Kidney (tissue), 13 donors: ENCODE measurements at regions not wholly inside any gene's neighbourhood (a gene's known extent, or its start where the extent isn't known, plus 50 kb on each side); places are given as distances from the start of the nearest gene placed in this dataset.

Experiments used
- DNase-seq, 5 donors: peaks; one replicate each; pipeline ENCODE4 v3.0.0-alpha.2; 2013 to 2020
- FAIRE-seq: peaks from 2 replicates; lab custom pipeline; 2012; peaks lifted over from hg19 to GRCh38; lab: Jason Lieb, UNC
- H3K27ac ChIP-seq, 2 donors: one replicate each; pipeline ENCODE4 v1.7.0; 2013; ENCODE audit warnings: low read depth in 2 of 2, low read length in 2 of 2, inconsistent platforms in 1 of 2
- H3K27me3 ChIP-seq: one replicate; pipeline ENCODE4 v1.7.1; 2013; ENCODE audit warnings: low read length, inconsistent platforms; ENCODE audit not compliant: control insufficient read depth, insufficient read depth
- H3K36me3 ChIP-seq, 3 donors: one replicate each; pipeline versions ENCODE4 v1.7.0 to v1.7.1; 2013; ENCODE audit warnings: low read length in 3 of 3, control low read depth in 1 of 3, inconsistent platforms in 1 of 3; ENCODE audit not compliant: insufficient read depth in 3 of 3, control insufficient read depth in 2 of 3
- H3K4me1 ChIP-seq, 3 donors: one replicate each; pipeline versions ENCODE4 v1.7.0 to v1.7.1; 2013; ENCODE audit warnings: low read length in 3 of 3, inconsistent platforms in 1 of 3, low read depth in 1 of 3; ENCODE audit not compliant: control insufficient read depth in 2 of 3, insufficient read depth in 2 of 3
- H3K4me3 ChIP-seq, 3 donors: one replicate each; pipeline versions ENCODE4 v1.7.0 to v1.8.1; 2013; ENCODE audit warnings: low read length in 3 of 3, control low read depth in 1 of 3, inconsistent platforms in 1 of 3
- H3K9ac ChIP-seq, 3 donors: one replicate each; pipeline versions ENCODE4 v1.7.0 to v1.7.1; 2013; ENCODE audit warnings: low read length in 3 of 3, control low read depth in 1 of 3, inconsistent platforms in 1 of 3
- H3K9me3 ChIP-seq, 3 donors: one replicate each; pipeline versions ENCODE4 v1.7.0 to v1.7.1; 2013; ENCODE audit warnings: low read length in 3 of 3, control low read depth in 1 of 3, inconsistent platforms in 1 of 3; ENCODE audit not compliant: control insufficient read depth in 2 of 3, insufficient read depth in 1 of 3
- intact Hi-C: fragments of 100-400 bp; cut with DNase I; formaldehyde crosslinking; loops from one replicate; pipeline ENCODE4 v1.11.1; 2022
- TF ChIP-seq, protein P1 (sequence below): IDR thresholded peaks from 3 replicates; pipeline ENCODE4 v1.5.1; 2012; ENCODE audit warnings: mild to moderate bottlenecking, moderate library complexity, borderline replicate concordance; ENCODE audit not compliant: insufficient read depth; ENCODE audit errors: extremely low read depth
- donor health status: control.
- donor health status: control.
- donor health status: control.
- donor health status: control.
- donor health status: control.
- donor health status: DM: yes; HTN: yes; CAD: no.
- donor health status: Normal renal cell carcinoma (clear cell type).

DNA sequence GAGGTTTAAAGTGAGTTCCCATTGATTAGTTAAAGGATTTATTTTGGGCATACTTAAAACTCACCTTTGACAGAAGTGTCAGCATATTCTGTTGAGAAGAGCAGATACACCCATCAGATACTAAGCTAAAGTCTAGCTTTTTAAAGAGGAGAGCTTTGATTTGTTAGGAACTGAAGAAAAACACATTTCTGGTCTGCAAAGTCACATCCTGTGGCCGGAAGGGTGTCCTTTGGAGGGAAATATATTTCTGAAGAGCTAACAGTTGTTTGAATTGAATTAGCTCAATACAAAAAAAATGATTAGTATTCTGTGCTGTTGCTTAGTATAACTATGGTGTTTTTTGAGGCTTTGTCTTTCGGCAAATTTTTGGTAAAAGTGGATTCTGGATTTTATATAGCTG, 302.7 kb downstream of the RFPL4B start:
- intact Hi-C loops, result no loop called here
- H3K27ac ChIP-seq, result no peak overlapping the region
- H3K27me3 ChIP-seq, result no peaks in the 10 kb centered on the region
- no peaks in the 10 kb centered on the region for H3K4me1 ChIP-seq
- DNase-seq (no peak), FAIRE-seq (no peak)
- no peak overlapping the region for H3K4me3 ChIP-seq
- TF ChIP-seq, protein P1, sequence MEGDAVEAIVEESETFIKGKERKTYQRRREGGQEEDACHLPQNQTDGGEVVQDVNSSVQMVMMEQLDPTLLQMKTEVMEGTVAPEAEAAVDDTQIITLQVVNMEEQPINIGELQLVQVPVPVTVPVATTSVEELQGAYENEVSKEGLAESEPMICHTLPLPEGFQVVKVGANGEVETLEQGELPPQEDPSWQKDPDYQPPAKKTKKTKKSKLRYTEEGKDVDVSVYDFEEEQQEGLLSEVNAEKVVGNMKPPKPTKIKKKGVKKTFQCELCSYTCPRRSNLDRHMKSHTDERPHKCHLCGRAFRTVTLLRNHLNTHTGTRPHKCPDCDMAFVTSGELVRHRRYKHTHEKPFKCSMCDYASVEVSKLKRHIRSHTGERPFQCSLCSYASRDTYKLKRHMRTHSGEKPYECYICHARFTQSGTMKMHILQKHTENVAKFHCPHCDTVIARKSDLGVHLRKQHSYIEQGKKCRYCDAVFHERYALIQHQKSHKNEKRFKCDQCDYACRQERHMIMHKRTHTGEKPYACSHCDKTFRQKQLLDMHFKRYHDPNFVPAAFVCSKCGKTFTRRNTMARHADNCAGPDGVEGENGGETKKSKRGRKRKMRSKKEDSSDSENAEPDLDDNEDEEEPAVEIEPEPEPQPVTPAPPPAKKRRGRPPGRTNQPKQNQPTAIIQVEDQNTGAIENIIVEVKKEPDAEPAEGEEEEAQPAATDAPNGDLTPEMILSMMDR, result no peak
- no peak overlapping the region for H3K9ac ChIP-seq
- no peaks in the 10 kb centered on the region for H3K9me3 ChIP-seq
- H3K36me3 ChIP-seq, result no peaks in the 10 kb centered on the region

DNA sequence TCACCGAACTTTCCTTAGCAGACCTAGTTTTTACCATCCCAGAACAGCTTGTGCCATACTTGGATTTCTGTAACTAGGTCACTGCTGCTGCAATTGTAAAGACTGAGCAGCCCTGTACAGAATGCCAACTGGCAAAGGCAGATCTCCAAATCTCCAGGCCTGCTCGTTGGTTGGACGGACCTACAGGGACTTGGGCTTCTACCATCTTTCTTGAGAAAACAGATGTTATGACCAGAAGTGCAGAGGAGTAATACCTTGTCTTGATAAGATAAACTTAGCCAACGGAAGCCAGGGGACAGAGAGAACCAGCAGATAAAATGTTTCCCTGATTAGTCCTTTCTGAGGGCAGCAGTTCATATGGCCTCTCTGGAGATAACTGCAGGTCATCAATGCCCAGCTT, 304.1 kb downstream of the RFPL4B start:
- no peak overlapping the region for H3K4me3 ChIP-seq
- H3K9me3 ChIP-seq, result no peaks in the 10 kb centered on the region
- H3K27ac ChIP-seq, result no peak overlapping the region
- no peaks in the 10 kb centered on the region for H3K27me3 ChIP-seq
- DNase-seq (no peak), FAIRE-seq (no peak)
- H3K9ac ChIP-seq, result no peak overlapping the region
- H3K4me1 ChIP-seq, result no peaks in the 10 kb centered on the region
- intact Hi-C loops, result no loop called here
- TF ChIP-seq, protein P1, result no peak
- H3K36me3 ChIP-seq, result no peaks in the 10 kb centered on the region

DNA sequence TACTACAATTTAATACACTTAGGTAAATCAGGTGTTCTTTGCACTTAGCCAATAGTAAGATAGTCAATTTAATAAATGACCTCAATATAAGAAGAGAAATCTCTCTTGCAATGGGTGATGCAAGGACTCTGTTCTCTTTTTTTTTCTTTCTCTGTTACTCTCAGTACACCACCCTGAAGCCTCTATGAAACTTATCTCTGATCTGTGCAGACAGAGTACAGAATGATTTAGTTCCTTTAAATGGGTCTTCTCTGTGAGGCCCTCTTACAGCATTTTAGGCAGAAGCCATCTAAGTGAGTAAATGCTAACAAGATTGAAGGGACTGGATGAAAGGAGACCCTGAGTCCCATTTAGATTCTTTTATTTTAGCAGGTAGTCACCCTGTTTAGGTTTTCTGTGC, 312.8 kb downstream of the RFPL4B start:
- H3K9me3 ChIP-seq, result no peaks in the 10 kb centered on the region
- FAIRE-seq, result no peak
- no peaks in the 10 kb centered on the region for H3K27me3 ChIP-seq
- H3K36me3 ChIP-seq, result no peaks in the 10 kb centered on the region
- H3K4me3 ChIP-seq, result no peak overlapping the region
- TF ChIP-seq, protein P1, result no peak
- no peaks in the 10 kb centered on the region for H3K4me1 ChIP-seq
- H3K9ac ChIP-seq, result no peak overlapping the region
- no peak for DNase-seq
- intact Hi-C loops, result no loop called here
- no peak overlapping the region for H3K27ac ChIP-seq

DNA sequence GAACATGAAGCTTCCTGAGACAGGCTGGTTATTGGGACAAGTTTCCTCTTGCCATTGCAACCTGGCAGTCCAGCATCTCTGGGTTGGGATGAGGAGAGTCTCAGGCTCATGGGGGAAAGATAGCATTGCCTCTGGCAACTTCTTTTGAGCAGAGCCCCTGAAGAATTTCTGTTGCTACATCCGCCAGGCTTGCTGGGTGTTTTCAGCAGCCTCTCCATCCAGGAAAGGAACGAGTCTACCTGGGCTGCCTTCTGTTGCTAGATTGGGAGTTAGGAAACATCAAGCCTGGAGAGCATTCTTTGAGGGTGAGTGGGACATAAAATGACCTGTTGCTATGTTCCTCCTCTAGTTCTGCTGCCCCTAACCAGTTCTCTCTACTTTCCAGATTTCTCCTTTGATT, 313.5 kb downstream of the RFPL4B start:
- Histone ChIP-seq H3K27me3 (no peaks in the 10 kb centered on the region), H3K27ac (no peak overlapping the region), H3K4me3 (no peak overlapping the region), H3K9me3 (no peaks in the 10 kb centered on the region), H3K9ac (no peak overlapping the region), H3K4me1 (no peaks in the 10 kb centered on the region), H3K36me3 (no peaks in the 10 kb centered on the region)
- FAIRE-seq, result no peak
- no peak for DNase-seq
- TF ChIP-seq, protein P1, result no peak
- intact Hi-C loops, result no loop called here
